Body of pancreas (tissue), 4 donors: ENCODE measurements at regions not wholly inside any gene's neighbourhood (a gene's known extent, or its start where the extent isn't known, plus 50 kb on each side); places are given as distances from the start of the nearest gene placed in this dataset.

Source experiments
- ATAC-seq: fragments of 150-250 bp; one replicate; pipeline ENCODE4 v1.9.1; 2016
- DNase-seq, 4 donors: peaks; one replicate each; pipeline ENCODE4 v3.0.0-alpha.2; 2019
- H3K27ac ChIP-seq, 4 donors: fragments of 200-600 bp; sonication (generic); 1 replicate in 3 of 4; 2 replicates in 1 of 4; pipeline versions ENCODE4 v1.5.1 to v1.6.1; 2016 to 2019; ENCODE audit warnings: mild to moderate bottlenecking in 1 of 4, mixed read lengths in 1 of 4, moderate library complexity in 1 of 4
- H3K27me3 ChIP-seq, 2 donors: fragments of 200-600 bp; sonication (generic); one replicate each; pipeline ENCODE4 v1.6.0; 2016; ENCODE audit warnings: mild to moderate bottlenecking in 1 of 2
- H3K36me3 ChIP-seq, 2 donors: fragments of 200-600 bp; sonication (generic); replicated peaks in 1 of 2; 2 replicates each; pipeline ENCODE4 v1.5.1; 2016; ENCODE audit warnings: low read depth in 2 of 2; ENCODE audit not compliant: insufficient read depth in 1 of 2
- H3K4me1 ChIP-seq: fragments of 200-600 bp; sonication (generic); one replicate; pipeline ENCODE4 v1.6.0; 2016
- H3K4me3 ChIP-seq, 2 donors: fragments of 200-600 bp; sonication (generic); 1 replicate in 1 of 2; 2 replicates in 1 of 2; pipeline ENCODE4 v1.5.1; 2016 to 2019
- H3K9me3 ChIP-seq, 3 donors: fragments of 200-600 bp; sonication (generic); 1 replicate in 2 of 3; 2 replicates in 1 of 3; pipeline ENCODE4 v1.5.1; 2016
- POLR2A ChIP-seq, 3 donors: fragments of 450-650 bp; IDR thresholded peaks; one replicate each; pipeline ENCODE4 v1.6.1; 2016; ENCODE audit warnings: antibody characterized with exemption in 3 of 3, mild to moderate bottlenecking in 2 of 3
- WGBS, 2 donors: methylation state at CpG; one replicate each; pipeline ENCODE4 v1.1.5; 2017; 5-methylcytosine and 5-hydroxymethylcytosine counted together
- intact Hi-C: fragments of 100-400 bp; cut with DNase I; formaldehyde crosslinking; loops from one replicate; pipeline ENCODE4 v1.15.1; 2023
- TF ChIP-seq, protein P1 (sequence below), 7 experiments: fragments of 450-650 bp in 4 of 7; fragments of 200-600 bp in 3 of 7; sonication (generic) in 3 of 7; IDR thresholded peaks; one replicate each; pipeline ENCODE4 v1.5.1; 2016 to 2019; ENCODE audit warnings: antibody characterized with exemption in 7 of 7

DNA sequence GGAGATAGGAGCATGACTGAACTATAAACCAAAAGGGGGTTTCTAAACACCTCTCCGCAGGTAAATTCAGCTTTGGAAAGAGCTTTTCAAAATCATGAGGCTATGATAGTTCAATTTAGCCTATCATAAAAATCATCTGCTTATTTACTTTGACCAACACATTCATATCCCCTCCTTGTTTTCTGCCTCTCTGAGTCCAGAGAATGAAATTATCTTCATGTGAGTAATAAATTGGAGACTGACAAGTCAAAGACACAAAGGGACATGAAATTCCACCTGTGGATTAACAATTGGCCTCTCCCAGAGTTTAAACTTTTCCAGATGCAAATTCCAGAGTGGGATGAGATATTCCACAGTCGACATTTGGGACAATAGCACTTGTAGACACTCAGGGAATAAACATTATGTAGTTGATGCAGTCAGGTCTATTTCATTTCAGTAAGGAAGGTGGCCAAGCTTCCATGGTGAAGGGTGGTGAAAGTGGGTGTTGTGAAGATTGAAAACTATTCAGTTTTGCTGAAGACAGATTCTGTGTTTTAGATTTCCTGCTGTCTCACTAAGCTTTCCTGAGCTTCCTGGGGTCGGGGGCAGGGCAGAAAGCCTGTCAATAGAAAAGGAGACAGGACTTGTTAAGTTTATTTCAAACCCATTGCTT, 84.7 kb downstream of the CDC42EP3 start:
- H3K4me1 ChIP-seq = peaks cover 60% of the 10 kb centered on the region
- TF ChIP-seq POLR2A (IDR thresholded peaks at IDR 0.05) = no peak
- TF ChIP-seq, protein P1, sequence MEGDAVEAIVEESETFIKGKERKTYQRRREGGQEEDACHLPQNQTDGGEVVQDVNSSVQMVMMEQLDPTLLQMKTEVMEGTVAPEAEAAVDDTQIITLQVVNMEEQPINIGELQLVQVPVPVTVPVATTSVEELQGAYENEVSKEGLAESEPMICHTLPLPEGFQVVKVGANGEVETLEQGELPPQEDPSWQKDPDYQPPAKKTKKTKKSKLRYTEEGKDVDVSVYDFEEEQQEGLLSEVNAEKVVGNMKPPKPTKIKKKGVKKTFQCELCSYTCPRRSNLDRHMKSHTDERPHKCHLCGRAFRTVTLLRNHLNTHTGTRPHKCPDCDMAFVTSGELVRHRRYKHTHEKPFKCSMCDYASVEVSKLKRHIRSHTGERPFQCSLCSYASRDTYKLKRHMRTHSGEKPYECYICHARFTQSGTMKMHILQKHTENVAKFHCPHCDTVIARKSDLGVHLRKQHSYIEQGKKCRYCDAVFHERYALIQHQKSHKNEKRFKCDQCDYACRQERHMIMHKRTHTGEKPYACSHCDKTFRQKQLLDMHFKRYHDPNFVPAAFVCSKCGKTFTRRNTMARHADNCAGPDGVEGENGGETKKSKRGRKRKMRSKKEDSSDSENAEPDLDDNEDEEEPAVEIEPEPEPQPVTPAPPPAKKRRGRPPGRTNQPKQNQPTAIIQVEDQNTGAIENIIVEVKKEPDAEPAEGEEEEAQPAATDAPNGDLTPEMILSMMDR (IDR thresholded peaks at IDR 0.05) = no peak
- 64 to 72% methylated on average over 3 of the region's 3 CpGs for WGBS, 2 donors
- DNase-seq (peak in 1 of 4 donors; percentile 28), ATAC-seq (no peak)
- H3K36me3 ChIP-seq = no peaks in the 10 kb centered on the region
- peak overlapping the region; percentile 53 to 79 (median 68) for H3K27ac ChIP-seq
- H3K9me3 ChIP-seq = no peaks in the 10 kb centered on the region
- intact Hi-C loops = no loop called here
- no peaks in the 10 kb centered on the region for H3K27me3 ChIP-seq
- no peak overlapping the region for H3K4me3 ChIP-seq

DNA sequence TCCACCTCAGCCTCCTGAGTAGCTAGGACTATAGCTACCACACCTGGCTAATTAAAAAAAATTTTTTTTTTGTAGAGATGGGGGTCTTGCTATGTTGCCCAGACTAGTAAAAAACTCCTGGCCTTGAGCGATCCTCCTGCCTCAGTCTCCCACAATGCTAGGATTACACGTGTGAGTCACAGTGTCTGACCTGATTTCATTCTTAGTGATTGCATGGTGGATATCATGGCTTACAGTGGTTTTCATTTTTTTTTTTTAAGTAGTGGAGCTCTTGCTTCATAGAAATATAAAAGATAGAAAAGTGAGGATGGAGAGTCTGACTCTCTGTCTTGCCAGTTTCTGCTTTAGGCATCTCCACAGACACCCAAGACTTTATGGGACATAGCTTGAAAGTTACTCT, 83.6 kb downstream of the CDC42EP3 start:
- ATAC-seq (no peak), DNase-seq (no peak)
- H3K4me3 ChIP-seq = no peak overlapping the region
- peaks cover 60% of the 10 kb centered on the region for H3K4me1 ChIP-seq
- no peaks in the 10 kb centered on the region for H3K27me3 ChIP-seq
- no peaks in the 10 kb centered on the region for H3K9me3 ChIP-seq
- TF ChIP-seq POLR2A (IDR thresholded peaks at IDR 0.05) = no peak
- TF ChIP-seq, protein P1 (IDR thresholded peaks at IDR 0.05) = no peak
- intact Hi-C loops = no loop called here
- no peaks in the 10 kb centered on the region for H3K36me3 ChIP-seq
- WGBS, 2 donors = 86 to 88% methylated on average over 2 of the region's 2 CpGs
- peak overlapping the region in 1 of 4 donors; percentile 33 for H3K27ac ChIP-seq

DNA sequence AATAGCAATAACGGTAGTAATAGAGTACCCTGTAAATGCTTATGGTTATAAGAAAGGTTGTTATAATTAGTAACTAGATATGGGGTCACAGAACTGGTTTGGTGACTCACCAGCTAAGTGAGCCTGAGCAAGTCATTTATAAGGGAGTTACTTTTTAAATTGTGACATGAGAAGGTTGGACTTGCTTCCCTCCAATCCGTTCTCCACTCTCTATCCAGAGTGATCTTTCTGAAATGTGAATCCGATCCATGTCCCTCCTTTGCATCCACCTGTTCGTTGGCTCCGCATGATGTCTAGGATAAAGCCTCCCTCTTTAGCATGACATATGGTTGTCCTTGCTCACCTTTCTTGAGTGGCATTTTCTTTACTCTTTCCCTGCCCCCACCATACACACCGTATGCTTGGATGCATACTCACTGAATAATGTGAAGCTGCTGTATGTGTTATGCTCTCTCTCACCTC, 83.1 kb downstream of the CDC42EP3 start:
- no peak for TF ChIP-seq POLR2A (IDR thresholded peaks at IDR 0.05)
- TF ChIP-seq, protein P1 (IDR thresholded peaks at IDR 0.05) = no peak
- intact Hi-C loops = no loop called here
- H3K27me3 ChIP-seq = no peaks in the 10 kb centered on the region
- no peak overlapping the region for H3K4me3 ChIP-seq
- H3K27ac ChIP-seq = peak overlapping the region in 3 of 4 donors; percentile 15 to 36 (median 33)
- H3K9me3 ChIP-seq = no peaks in the 10 kb centered on the region
- H3K4me1 ChIP-seq = peaks cover 60% of the 10 kb centered on the region
- DNase-seq (peak in 3 of 4 donors; percentile 40 to 58 (median 53)), ATAC-seq (peak; percentile 31)
- no peaks in the 10 kb centered on the region for H3K36me3 ChIP-seq
- WGBS, 2 donors = 33 to 37% methylated on average over 6 of the region's 6 CpGs

DNA sequence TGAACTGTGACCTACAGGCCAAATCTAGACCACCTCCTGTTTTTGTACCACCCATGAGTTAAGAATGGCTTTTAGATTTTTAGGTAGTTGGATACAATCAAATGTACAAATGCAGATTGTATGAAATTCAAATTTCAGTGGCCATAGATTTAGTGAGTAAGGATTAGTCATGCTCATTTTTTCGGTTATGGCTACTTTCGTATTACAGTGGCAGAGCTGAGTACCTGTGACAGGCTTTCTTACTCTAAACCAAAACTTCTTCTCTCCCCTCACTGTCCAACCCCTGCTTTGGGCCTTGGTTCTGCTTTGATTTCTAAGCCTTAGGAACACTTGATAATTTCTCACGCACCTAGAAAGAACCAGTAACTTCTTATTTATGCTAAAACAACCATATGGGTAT, 82.1 kb downstream of the CDC42EP3 start:
- 85 to 97% methylated on average over 3 of the region's 3 CpGs for WGBS, 2 donors

More for the DNA sequence above, 82.1 kb downstream of the CDC42EP3 start:
- H3K27me3 ChIP-seq = no peaks in the 10 kb centered on the region
- H3K4me1 ChIP-seq = peaks cover 52% of the 10 kb centered on the region
- ATAC-seq (no peak), DNase-seq (no peak)
- H3K27ac ChIP-seq = no peak overlapping the region
- TF ChIP-seq POLR2A (IDR thresholded peaks at IDR 0.05) = no peak
- TF ChIP-seq, protein P1 (IDR thresholded peaks at IDR 0.05) = no peak
- no peaks in the 10 kb centered on the region for H3K36me3 ChIP-seq
- no peaks in the 10 kb centered on the region for H3K9me3 ChIP-seq
- no peak overlapping the region for H3K4me3 ChIP-seq
- intact Hi-C loops = no loop called here
